Neural cell (in vitro differentiated cells): ENCODE measurements at regions not wholly inside any gene's neighbourhood (a gene's known extent, or its start where the extent isn't known, plus 50 kb on each side); places are given as distances from the start of the nearest gene placed in this dataset.

Experiments used
- H2AFZ ChIP-seq: fragments of 200-600, 300-800 bp; sonication (generic), shearing (Covaris generic); 2 replicates; pipeline ENCODE4 v1.6.0; 2014; ENCODE audit warnings: low read depth, mild to moderate bottlenecking, antibody characterized with exemption, low read length, moderate library complexity
- H3F3A ChIP-seq: fragments of 200-600 bp; shearing (Covaris generic); 2 replicates; pipeline ENCODE4 v1.6.1; 2016; ENCODE audit warnings: mild to moderate bottlenecking, moderate library complexity, mixed read lengths, antibody characterized with exemption, low read length; ENCODE audit not compliant: insufficient read depth, poor library complexity, severe bottlenecking
- H3K27ac ChIP-seq: fragments of 200-600, 300-800 bp; sonication (generic), shearing (Covaris generic); 2 replicates; pipeline ENCODE4 v1.5.1; 2014; ENCODE audit warnings: mild to moderate bottlenecking, low read length, moderate library complexity
- H3K27me3 ChIP-seq: fragments of 300-800, 200-600 bp; sonication (generic), shearing (Covaris generic); 2 replicates; pipeline ENCODE4 v1.6.0; 2014; ENCODE audit warnings: mild to moderate bottlenecking, low read depth, low read length, moderate library complexity; ENCODE audit not compliant: insufficient read depth
- H3K36me3 ChIP-seq: fragments of 300-800, 200-600 bp; sonication (generic), shearing (Covaris generic); 2 replicates; pipeline ENCODE4 v1.5.1; 2014; ENCODE audit warnings: mild to moderate bottlenecking, antibody characterized with exemption, low read length, moderate library complexity; ENCODE audit not compliant: insufficient read depth
- H3K4me2 ChIP-seq: fragments of 300-800, 200-600 bp; sonication (generic), shearing (Covaris generic); 2 replicates; pipeline ENCODE4 v1.6.0; 2014; ENCODE audit warnings: mild to moderate bottlenecking, low read length
- H3K4me3 ChIP-seq: fragments of 300-800, 200-600 bp; sonication (generic), shearing (Covaris generic); 2 replicates; pipeline ENCODE4 v1.5.1; 2014; ENCODE audit warnings: mild to moderate bottlenecking, low read length, moderate library complexity
- H3K79me2 ChIP-seq: fragments of 200-600 bp; shearing (Covaris generic); replicated peaks from 2 replicates; pipeline ENCODE4 v1.6.0; 2014; ENCODE audit warnings: mild to moderate bottlenecking, low read length, moderate library complexity; ENCODE audit not compliant: insufficient read depth
- H3K9ac ChIP-seq: fragments of 300-800, 200-600 bp; sonication (generic), shearing (Covaris generic); 2 replicates; pipeline ENCODE4 v1.6.1; 2016; ENCODE audit warnings: mild to moderate bottlenecking, low read length, mixed read lengths
- H3K9me2 ChIP-seq: fragments of 200-600 bp; shearing (Covaris generic); 2 replicates; pipeline ENCODE4 v1.6.1; 2016; ENCODE audit warnings: mild to moderate bottlenecking, low read length, mixed read lengths; ENCODE audit not compliant: insufficient read depth
- H3K9me3 ChIP-seq: fragments of 200-600, 300-800 bp; sonication (generic), shearing (Covaris generic); 2 replicates; pipeline ENCODE4 v1.6.1; 2016; ENCODE audit warnings: mild to moderate bottlenecking, mixed run types, low read length, moderate library complexity, mixed read lengths
- H4K20me1 ChIP-seq: fragments of 200-600 bp; shearing (Covaris generic); 2 replicates; pipeline ENCODE4 v1.6.1; 2016; ENCODE audit warnings: mild to moderate bottlenecking, mixed run types; ENCODE audit not compliant: insufficient read depth
- EP300 ChIP-seq: fragments of 450-650 bp; conservative IDR thresholded peaks from 2 replicates; pipeline ENCODE4 v1.6.1; 2014; ENCODE audit warnings: antibody characterized with exemption, mild to moderate bottlenecking, moderate library complexity; ENCODE audit not compliant: poor library complexity, severe bottlenecking
- EZH2 ChIP-seq: fragments of 200-600, 300-800 bp; shearing (Covaris generic), sonication (generic); IDR thresholded peaks from 2 replicates; pipeline ENCODE4 v1.6.1; 2014; ENCODE audit warnings: antibody characterized with exemption, low read length, borderline replicate concordance, mild to moderate bottlenecking; ENCODE audit not compliant: insufficient read depth, poor library complexity, severe bottlenecking
- MXI1 ChIP-seq: fragments of 450-650 bp; conservative IDR thresholded peaks from 2 replicates; pipeline ENCODE4 v1.6.1; 2014; ENCODE audit warnings: antibody characterized with exemption, mild to moderate bottlenecking; ENCODE audit not compliant: poor library complexity, severe bottlenecking
- POLR2AphosphoS5 ChIP-seq: IDR thresholded peaks from 2 replicates; pipeline ENCODE4 v1.6.1; 2012
- RAD21 ChIP-seq: fragments of 450-650 bp; conservative IDR thresholded peaks from 2 replicates; pipeline ENCODE4 v1.6.1; 2014; ENCODE audit warnings: antibody characterized with exemption, mild to moderate bottlenecking, moderate library complexity
- SMC3 ChIP-seq: fragments of 450-650 bp; conservative IDR thresholded peaks from 2 replicates; pipeline ENCODE4 v1.6.1; 2014; ENCODE audit warnings: antibody characterized with exemption, mild to moderate bottlenecking, moderate library complexity; ENCODE audit not compliant: poor library complexity
- TAF1 ChIP-seq: IDR thresholded peaks from 2 replicates; pipeline ENCODE4 v1.6.1; 2012; ENCODE audit warnings: low read depth
- TF ChIP-seq, protein P1 (sequence below): IDR thresholded peaks from 2 replicates; pipeline ENCODE4 v1.6.1; 2012; ENCODE audit warnings: borderline replicate concordance
- TF ChIP-seq, protein P2 (sequence below): fragments of 450-650 bp; IDR thresholded peaks from 2 replicates; pipeline ENCODE4 v1.5.1; 2014; ENCODE audit warnings: antibody characterized with exemption, mild to moderate bottlenecking, moderate library complexity; ENCODE audit not compliant: poor library complexity, severe bottlenecking

GRCh38 chr13:85095418-85096272 lies 703.6 kb downstream of the SLITRK6 start:
- H3K4me2 ChIP-seq = peak overlapping the region; percentile 41
- H3K27ac ChIP-seq = peak overlapping the region; percentile 72
- H3K4me3 ChIP-seq = peak overlapping the region; percentile 30
- no peaks in the 10 kb centered on the region for H3K27me3 ChIP-seq
- H2AFZ ChIP-seq = no peak overlapping the region
- H3K9me2 ChIP-seq = no peaks in the 10 kb centered on the region
- peak overlapping the region; percentile 29 for H3K9ac ChIP-seq
- no peaks in the 10 kb centered on the region for H3K36me3 ChIP-seq
- peak; percentile 79 for TF ChIP-seq EP300
- TF ChIP-seq RAD21 = no peak
- no peak for TF ChIP-seq EZH2
- TF ChIP-seq POLR2AphosphoS5 = peak; percentile 47
- TF ChIP-seq, protein P1, sequence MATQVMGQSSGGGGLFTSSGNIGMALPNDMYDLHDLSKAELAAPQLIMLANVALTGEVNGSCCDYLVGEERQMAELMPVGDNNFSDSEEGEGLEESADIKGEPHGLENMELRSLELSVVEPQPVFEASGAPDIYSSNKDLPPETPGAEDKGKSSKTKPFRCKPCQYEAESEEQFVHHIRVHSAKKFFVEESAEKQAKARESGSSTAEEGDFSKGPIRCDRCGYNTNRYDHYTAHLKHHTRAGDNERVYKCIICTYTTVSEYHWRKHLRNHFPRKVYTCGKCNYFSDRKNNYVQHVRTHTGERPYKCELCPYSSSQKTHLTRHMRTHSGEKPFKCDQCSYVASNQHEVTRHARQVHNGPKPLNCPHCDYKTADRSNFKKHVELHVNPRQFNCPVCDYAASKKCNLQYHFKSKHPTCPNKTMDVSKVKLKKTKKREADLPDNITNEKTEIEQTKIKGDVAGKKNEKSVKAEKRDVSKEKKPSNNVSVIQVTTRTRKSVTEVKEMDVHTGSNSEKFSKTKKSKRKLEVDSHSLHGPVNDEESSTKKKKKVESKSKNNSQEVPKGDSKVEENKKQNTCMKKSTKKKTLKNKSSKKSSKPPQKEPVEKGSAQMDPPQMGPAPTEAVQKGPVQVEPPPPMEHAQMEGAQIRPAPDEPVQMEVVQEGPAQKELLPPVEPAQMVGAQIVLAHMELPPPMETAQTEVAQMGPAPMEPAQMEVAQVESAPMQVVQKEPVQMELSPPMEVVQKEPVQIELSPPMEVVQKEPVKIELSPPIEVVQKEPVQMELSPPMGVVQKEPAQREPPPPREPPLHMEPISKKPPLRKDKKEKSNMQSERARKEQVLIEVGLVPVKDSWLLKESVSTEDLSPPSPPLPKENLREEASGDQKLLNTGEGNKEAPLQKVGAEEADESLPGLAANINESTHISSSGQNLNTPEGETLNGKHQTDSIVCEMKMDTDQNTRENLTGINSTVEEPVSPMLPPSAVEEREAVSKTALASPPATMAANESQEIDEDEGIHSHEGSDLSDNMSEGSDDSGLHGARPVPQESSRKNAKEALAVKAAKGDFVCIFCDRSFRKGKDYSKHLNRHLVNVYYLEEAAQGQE = peak; percentile 27
- no peak for TF ChIP-seq TAF1
- TF ChIP-seq, protein P2, sequence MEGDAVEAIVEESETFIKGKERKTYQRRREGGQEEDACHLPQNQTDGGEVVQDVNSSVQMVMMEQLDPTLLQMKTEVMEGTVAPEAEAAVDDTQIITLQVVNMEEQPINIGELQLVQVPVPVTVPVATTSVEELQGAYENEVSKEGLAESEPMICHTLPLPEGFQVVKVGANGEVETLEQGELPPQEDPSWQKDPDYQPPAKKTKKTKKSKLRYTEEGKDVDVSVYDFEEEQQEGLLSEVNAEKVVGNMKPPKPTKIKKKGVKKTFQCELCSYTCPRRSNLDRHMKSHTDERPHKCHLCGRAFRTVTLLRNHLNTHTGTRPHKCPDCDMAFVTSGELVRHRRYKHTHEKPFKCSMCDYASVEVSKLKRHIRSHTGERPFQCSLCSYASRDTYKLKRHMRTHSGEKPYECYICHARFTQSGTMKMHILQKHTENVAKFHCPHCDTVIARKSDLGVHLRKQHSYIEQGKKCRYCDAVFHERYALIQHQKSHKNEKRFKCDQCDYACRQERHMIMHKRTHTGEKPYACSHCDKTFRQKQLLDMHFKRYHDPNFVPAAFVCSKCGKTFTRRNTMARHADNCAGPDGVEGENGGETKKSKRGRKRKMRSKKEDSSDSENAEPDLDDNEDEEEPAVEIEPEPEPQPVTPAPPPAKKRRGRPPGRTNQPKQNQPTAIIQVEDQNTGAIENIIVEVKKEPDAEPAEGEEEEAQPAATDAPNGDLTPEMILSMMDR = no peak
- no peak for TF ChIP-seq SMC3
- TF ChIP-seq MXI1 = no peak
- H3K79me2 ChIP-seq = no peaks in the 10 kb centered on the region
- peaks cover 3% of the 10 kb centered on the region for H3K9me3 ChIP-seq
- peaks cover 2% of the 10 kb centered on the region for H3F3A ChIP-seq
- no peaks in the 10 kb centered on the region for H4K20me1 ChIP-seq

- Histone ChIP-seq H2AFZ (no peak overlapping the region), H3K27me3 (no peaks in the 10 kb centered on the region), H3K79me2 (no peaks in the 10 kb centered on the region), H3K27ac (no peak overlapping the region), H3K9me3 (peaks cover 3% of the 10 kb centered on the region), H3F3A (peaks cover 2% of the 10 kb centered on the region), H3K4me2 (no peak overlapping the region), H3K4me3 (no peak overlapping the region), H4K20me1 (no peaks in the 10 kb centered on the region), H3K36me3 (no peaks in the 10 kb centered on the region), H3K9ac (no peak overlapping the region), H3K9me2 (no peaks in the 10 kb centered on the region)
- TF ChIP-seq EZH2 (no peak), EP300 (no peak), RAD21 (no peak), POLR2AphosphoS5 (no peak), TAF1 (no peak), SMC3 (no peak), MXI1 (no peak)
- TF ChIP-seq, protein P2 = no peak
- TF ChIP-seq, protein P1 = no peak
These were observed 705.4 kb downstream of the SLITRK6 start for GRCh38 chr13:85093808-85094207.
